K562 (cell line): ENCODE measurements at regions not wholly inside any gene's neighbourhood (a gene's known extent, or its start where the extent isn't known, plus 50 kb on each side); places are given as distances from the start of the nearest gene placed in this dataset.

ENCODE experiments used
- ATAC-seq: fragments of 200-7000 bp; cut with Tn5 transposase; 3 replicates; pipeline ENCODE4 v1.9.1; 2020; ENCODE audit warnings: moderate library complexity
- BruUV-seq: library from RNA; stranded (reverse); fragments of 400-500 nt; replicated peaks from 2 replicates; lab custom pipeline; 2021; lab: Mats Ljungman, UMichigan
- CTCF ChIA-PET: fragments of 300-600 bp; formaldehyde crosslinking; extraction: SDS; loops from one replicate; lab custom pipeline; 2021; ENCODE audit warnings: low intra/inter-chr PET ratio; lab: Yijun Ruan, JAX
- POLR2A ChIA-PET: fragments of 300-600, 350-650 bp; sonication (Branson Sonifier 250); formaldehyde crosslinking; extraction: SDS; loops from one replicate; lab custom pipeline; 2021; ENCODE audit warnings: antibody characterized with exemption, inconsistent platforms; lab: Yijun Ruan, JAX
- DNase-seq, 4 experiments: peaks; one replicate each; pipeline versions ENCODE4 v3.0.0 to v3.0.0-alpha.2; 2011 to 2018; ENCODE audit warnings: low spot score in 3 of 4, mixed read lengths in 3 of 4; ENCODE audit errors: extremely low read depth in 1 of 4
- FAIRE-seq: peaks from 2 replicates; lab custom pipeline; 2011; peaks lifted over from hg19 to GRCh38; lab: Jason Lieb, UNC
- H2AFZ ChIP-seq: 2 replicates; pipeline ENCODE4 v1.6.0; 2011; ENCODE audit warnings: low read depth, low read length, control low read depth, inconsistent platforms
- H3K27ac ChIP-seq: fragments of 200-600 bp; 3 replicates; pipeline ENCODE4 v1.8.0; 2011; ENCODE audit warnings: low read depth, mild to moderate bottlenecking, control low read depth, inconsistent platforms, low read length, moderate library complexity, mixed read lengths; ENCODE audit errors: extremely low read depth
- H3K27me3 ChIP-seq, 2 experiments: fragments of 300-600 bp in 1 of 2; 2 replicates in 1 of 2; 3 replicates in 1 of 2; pipeline versions ENCODE4 v1.6.0 to v1.8.0; 2011; ENCODE audit warnings: inconsistent platforms in 2 of 2, low read length in 2 of 2, mild to moderate bottlenecking in 1 of 2, mixed read lengths in 1 of 2, moderate library complexity in 1 of 2; ENCODE audit not compliant: control insufficient read depth in 2 of 2, insufficient read depth in 2 of 2
- H3K36me3 ChIP-seq: fragments of 300-600 bp; 3 replicates; pipeline ENCODE4 v1.8.0; 2011; ENCODE audit warnings: mild to moderate bottlenecking, low read length, inconsistent platforms; ENCODE audit not compliant: control insufficient read depth, insufficient read depth
- H3K4me1 ChIP-seq, 2 experiments: fragments of 200-600 bp in 1 of 2; replicated peaks in 1 of 2; 2 replicates in 1 of 2; 3 replicates in 1 of 2; pipeline versions ENCODE4 v1.5.1 to v1.8.0; 2011; ENCODE audit warnings: inconsistent platforms in 2 of 2, low read length in 2 of 2, mild to moderate bottlenecking in 1 of 2, mixed read lengths in 1 of 2, moderate library complexity in 1 of 2; ENCODE audit not compliant: control insufficient read depth in 2 of 2, insufficient read depth in 2 of 2
- H3K4me2 ChIP-seq: 2 replicates; pipeline ENCODE4 v1.6.1; 2011; ENCODE audit warnings: low read length, control low read depth, inconsistent platforms, mixed read lengths; ENCODE audit not compliant: insufficient read depth
- H3K4me3 ChIP-seq: fragments of 200-600 bp; sonication (generic), shearing (Covaris generic); 2 replicates; pipeline ENCODE4 v1.5.1; 2016; ENCODE audit warnings: control low read depth, inconsistent platforms
- H3K79me2 ChIP-seq: fragments of 200-600 bp; 3 replicates; pipeline ENCODE4 v1.8.0; 2011; ENCODE audit warnings: low read length, inconsistent platforms; ENCODE audit not compliant: control insufficient read depth, insufficient read depth
- H3K9ac ChIP-seq, 2 experiments: 2 replicates each; pipeline versions ENCODE4 v1.6.0 to v1.6.1; 2011; ENCODE audit warnings: low read depth in 2 of 2, low read length in 2 of 2, control low read depth in 1 of 2, inconsistent platforms in 1 of 2, mild to moderate bottlenecking in 1 of 2, mixed read lengths in 1 of 2; ENCODE audit not compliant: insufficient read depth in 1 of 2
- H3K9me1 ChIP-seq: one replicate; pipeline ENCODE4 v1.6.0; 2011; ENCODE audit warnings: inconsistent platforms, mild to moderate bottlenecking, low read length, moderate library complexity; ENCODE audit not compliant: control insufficient read depth, insufficient read depth
- H3K9me3 ChIP-seq: replicated peaks from 2 replicates; pipeline ENCODE4 v1.5.1; 2011; ENCODE audit warnings: low read depth, low read length, inconsistent platforms; ENCODE audit not compliant: control insufficient read depth, insufficient read depth
- H4K20me1 ChIP-seq: replicated peaks from 2 replicates; pipeline ENCODE4 v1.6.1; 2011; ENCODE audit warnings: low read length, inconsistent platforms, mixed read lengths; ENCODE audit not compliant: control insufficient read depth, insufficient read depth
- BMI1 ChIP-seq: fragments of 150-350 bp; IDR thresholded peaks from 2 replicates; pipeline ENCODE4 v1.6.1; 2014; ENCODE audit warnings: low read length
- EP400 ChIP-seq: fragments of 450-650 bp; IDR thresholded peaks from 2 replicates; pipeline ENCODE4 v1.6.1; 2017; ENCODE audit warnings: antibody characterized with exemption, mild to moderate bottlenecking, moderate library complexity
- FOXA3 ChIP-seq, 2 experiments: fragments of 450-650 bp in 1 of 2; sonication (generic) in 1 of 2; formaldehyde crosslinking; IDR thresholded peaks in 1 of 2; conservative IDR thresholded peaks in 1 of 2; 2 replicates each; pipeline versions ENCODE4 v1.4.0 to v1.8.0; 2020 to 2022; ENCODE audit warnings: mild to moderate bottlenecking in 2 of 2, missing genetic modification reagents in 1 of 2
- GTF2A2 ChIP-seq: IDR thresholded peaks from 2 replicates; pipeline ENCODE4 v1.6.1; 2016; ENCODE audit warnings: mild to moderate bottlenecking, missing genetic modification characterization, missing compliant biosample characterization
- HLTF ChIP-seq: fragments of 450-650 bp; IDR thresholded peaks from 2 replicates; pipeline ENCODE4 v1.6.1; 2016
- HNRNPUL1 ChIP-seq: fragments of 200-400 bp; formaldehyde crosslinking; IDR thresholded peaks from 2 replicates; pipeline ENCODE4 v1.6.1; 2017; ENCODE audit warnings: low read length
- KAT7 ChIP-seq: sonication (generic); formaldehyde crosslinking; IDR thresholded peaks from 2 replicates; pipeline ENCODE4 v1.8.0; 2022; ENCODE audit warnings: missing genetic modification reagents, mild to moderate bottlenecking, borderline replicate concordance
- MAFF ChIP-seq: IDR thresholded peaks from 2 replicates; pipeline ENCODE4 v1.6.1; 2012; ENCODE audit warnings: low read length, improper control_type of control experiment
- PCBP2 ChIP-seq: fragments of 200-400 bp; formaldehyde crosslinking; IDR thresholded peaks from 2 replicates; pipeline ENCODE4 v1.6.1; 2018; ENCODE audit warnings: low read length, low read depth, mild to moderate bottlenecking, moderate library complexity; ENCODE audit not compliant: poor library complexity, severe bottlenecking
- PURB ChIP-seq: sonication (generic); formaldehyde crosslinking; IDR thresholded peaks from 2 replicates; pipeline ENCODE4 v1.9.0; 2021; ENCODE audit warnings: low read depth, mild to moderate bottlenecking, missing genetic modification reagents
- PYGO2 ChIP-seq: fragments of 450-650 bp; IDR thresholded peaks from 2 replicates; pipeline ENCODE4 v1.6.1; 2016; ENCODE audit warnings: mild to moderate bottlenecking, missing genetic modification characterization, moderate library complexity, missing compliant biosample characterization
- RBM14 ChIP-seq: fragments of 200-400 bp; formaldehyde crosslinking; IDR thresholded peaks from 2 replicates; pipeline ENCODE4 v1.6.1; 2018; ENCODE audit warnings: low read depth, mild to moderate bottlenecking, low read length, moderate library complexity, borderline replicate concordance; ENCODE audit not compliant: insufficient read depth
- RFX1 ChIP-seq: fragments of 450-650 bp; IDR thresholded peaks from 2 replicates; pipeline ENCODE4 v1.6.1; 2016; ENCODE audit warnings: mild to moderate bottlenecking, moderate library complexity
- TCF3 ChIP-seq: sonication (generic); formaldehyde crosslinking; IDR thresholded peaks from 2 replicates; pipeline ENCODE4 v1.4.0; 2020; ENCODE audit warnings: mild to moderate bottlenecking, missing genetic modification reagents
- WGBS: fragments of 100-300 bp; shearing (Covaris generic); methylation state at CpG from one replicate; pipeline ENCODE4 v1.1.6; 2016; ENCODE audit warnings: low coverage, mixed read lengths; ENCODE audit not compliant: insufficient coverage; ENCODE audit errors: missing lambda C conversion rate; 5-methylcytosine and 5-hydroxymethylcytosine counted together
- in situ Hi-C: fragments of 300-500 bp; cut with MboI; formaldehyde crosslinking; loops from 4 replicates; pipeline ENCODE4 v1.15.0; 2018; ENCODE audit warnings: inconsistent platforms, mixed read lengths
- intact Hi-C: fragments of 100-400 bp; cut with micrococcal nuclease; formaldehyde crosslinking; loops from 2 replicates; pipeline ENCODE4 v1.14.2; 2022
- TF ChIP-seq, protein P1 (sequence below): fragments of 450-650 bp; IDR thresholded peaks from 2 replicates; pipeline ENCODE4 v1.6.1; 2017; ENCODE audit warnings: antibody characterized with exemption
- TF ChIP-seq, protein P2 (sequence below): fragments of 250-450 bp; sonication (Bioruptor Pico); IDR thresholded peaks from 2 replicates; pipeline ENCODE4 v1.5.0; 2022; ENCODE audit warnings: mild to moderate bottlenecking

DNA sequence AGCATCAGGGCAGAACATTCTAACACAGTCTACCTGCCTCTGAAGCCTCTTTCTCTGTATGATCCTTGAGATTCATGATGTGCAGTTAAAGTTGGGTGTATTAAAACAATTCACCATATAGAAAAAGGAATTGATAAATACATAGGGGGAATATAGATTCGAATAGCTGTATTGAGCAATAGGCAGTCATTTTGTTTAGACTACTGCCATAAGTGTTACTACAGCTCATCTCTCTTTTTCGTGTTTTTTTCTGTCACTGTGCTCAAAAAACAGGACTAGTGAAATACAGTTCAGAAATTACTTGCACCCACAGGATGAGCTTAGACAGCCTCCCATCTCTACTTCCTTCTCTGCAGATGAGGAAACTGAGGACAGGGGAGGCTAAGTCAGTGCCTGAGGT, 144.6 kb upstream of the FBN2 start:
- intact Hi-C loops = no loop called here
- no peak for TF ChIP-seq KAT7 (CRISPR knock-in tag)
- TF ChIP-seq RBM14 = no peak
- TF ChIP-seq PURB (CRISPR knock-in tag) = no peak
- no peak for TF ChIP-seq GTF2A2 (tag)
- no peak for TF ChIP-seq TCF3
- TF ChIP-seq RFX1 = no peak
- TF ChIP-seq PCBP2 = no peak
- TF ChIP-seq MAFF = no peak
- no peak for TF ChIP-seq FOXA3 (CRISPR knock-in tag; conservative IDR thresholded peaks at IDR 0.05 in 1 of 2, IDR thresholded peaks at IDR 0.05 in 1 of 2)
- TF ChIP-seq, protein P1, sequence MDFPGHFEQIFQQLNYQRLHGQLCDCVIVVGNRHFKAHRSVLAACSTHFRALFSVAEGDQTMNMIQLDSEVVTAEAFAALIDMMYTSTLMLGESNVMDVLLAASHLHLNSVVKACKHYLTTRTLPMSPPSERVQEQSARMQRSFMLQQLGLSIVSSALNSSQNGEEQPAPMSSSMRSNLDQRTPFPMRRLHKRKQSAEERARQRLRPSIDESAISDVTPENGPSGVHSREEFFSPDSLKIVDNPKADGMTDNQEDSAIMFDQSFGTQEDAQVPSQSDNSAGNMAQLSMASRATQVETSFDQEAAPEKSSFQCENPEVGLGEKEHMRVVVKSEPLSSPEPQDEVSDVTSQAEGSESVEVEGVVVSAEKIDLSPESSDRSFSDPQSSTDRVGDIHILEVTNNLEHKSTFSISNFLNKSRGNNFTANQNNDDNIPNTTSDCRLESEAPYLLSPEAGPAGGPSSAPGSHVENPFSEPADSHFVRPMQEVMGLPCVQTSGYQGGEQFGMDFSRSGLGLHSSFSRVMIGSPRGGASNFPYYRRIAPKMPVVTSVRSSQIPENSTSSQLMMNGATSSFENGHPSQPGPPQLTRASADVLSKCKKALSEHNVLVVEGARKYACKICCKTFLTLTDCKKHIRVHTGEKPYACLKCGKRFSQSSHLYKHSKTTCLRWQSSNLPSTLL = no peak
- no peak for TF ChIP-seq HLTF
- no peak for TF ChIP-seq EP400
- no peak for TF ChIP-seq HNRNPUL1
- TF ChIP-seq PYGO2 (tag) = no peak
- TF ChIP-seq, protein P2, sequence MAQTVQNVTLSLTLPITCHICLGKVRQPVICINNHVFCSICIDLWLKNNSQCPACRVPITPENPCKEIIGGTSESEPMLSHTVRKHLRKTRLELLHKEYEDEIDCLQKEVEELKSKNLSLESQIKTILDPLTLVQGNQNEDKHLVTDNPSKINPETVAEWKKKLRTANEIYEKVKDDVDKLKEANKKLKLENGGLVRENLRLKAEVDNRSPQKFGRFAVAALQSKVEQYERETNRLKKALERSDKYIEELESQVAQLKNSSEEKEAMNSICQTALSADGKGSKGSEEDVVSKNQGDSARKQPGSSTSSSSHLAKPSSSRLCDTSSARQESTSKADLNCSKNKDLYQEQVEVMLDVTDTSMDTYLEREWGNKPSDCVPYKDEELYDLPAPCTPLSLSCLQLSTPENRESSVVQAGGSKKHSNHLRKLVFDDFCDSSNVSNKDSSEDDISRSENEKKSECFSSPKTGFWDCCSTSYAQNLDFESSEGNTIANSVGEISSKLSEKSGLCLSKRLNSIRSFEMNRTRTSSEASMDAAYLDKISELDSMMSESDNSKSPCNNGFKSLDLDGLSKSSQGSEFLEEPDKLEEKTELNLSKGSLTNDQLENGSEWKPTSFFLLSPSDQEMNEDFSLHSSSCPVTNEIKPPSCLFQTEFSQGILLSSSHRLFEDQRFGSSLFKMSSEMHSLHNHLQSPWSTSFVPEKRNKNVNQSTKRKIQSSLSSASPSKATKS (CRISPR knock-in tag) = no peak
- TF ChIP-seq BMI1 = no peak

More for the DNA sequence above, 144.6 kb upstream of the FBN2 start:
- no peaks in the 10 kb centered on the region for H3K4me1 ChIP-seq
- ATAC-seq (no peak), DNase-seq (no peak), FAIRE-seq (no peak)
- H3K4me2 ChIP-seq = no peak overlapping the region
- no peak overlapping the region for H2AFZ ChIP-seq
- H3K9me1 ChIP-seq = no peaks in the 10 kb centered on the region
- H3K79me2 ChIP-seq = no peaks in the 10 kb centered on the region
- in situ Hi-C loops = no loop called here
- no peak overlapping the region for H3K9ac ChIP-seq
- H3K27me3 ChIP-seq = no peaks in the 10 kb centered on the region
- ChIA-PET POLR2A (no interaction called here), CTCF (no interaction called here)
- H4K20me1 ChIP-seq = no peaks in the 10 kb centered on the region
- H3K4me3 ChIP-seq = no peak overlapping the region
- BruUV-seq = no TSS peak
- 0% methylated on average over 2 of the region's 2 CpGs for WGBS
- no peaks in the 10 kb centered on the region for H3K36me3 ChIP-seq
- H3K9me3 ChIP-seq = no peaks in the 10 kb centered on the region
- H3K27ac ChIP-seq = no peak overlapping the region
